ENCODE measurements at regions not wholly inside any gene's neighbourhood (a gene's known extent, or its start where the extent isn't known, plus 50 kb on each side); places are given as distances from the start of the nearest gene placed in this dataset.

- H3K9me3 ChIP-seq (replicated peaks in 1 of 2; ENCODE audit: control insufficient read depth in 2 of 2, insufficient read depth in 1 of 2, low read depth in 1 of 2, low read length in 2 of 2), result no peaks in the 10 kb centered on the region
- no peaks in the 10 kb centered on the region for H3K36me3 ChIP-seq (replicated peaks in 1 of 2; ENCODE audit: control insufficient read depth in 2 of 2, insufficient read depth in 2 of 2, low read length in 2 of 2)
- no peak overlapping the region for H2AK5ac ChIP-seq (ENCODE audit: low read depth, low read length)
- H4K91ac ChIP-seq (ENCODE audit: low read depth, low read length, poor library complexity), result no peak overlapping the region
- H3K4me2 ChIP-seq (ENCODE audit: insufficient read depth, low read length, poor library complexity, severe bottlenecking), result no peak overlapping the region
- H3K4ac ChIP-seq (ENCODE audit: low read length), result no peak overlapping the region
- no peak overlapping the region for H3K4me3 ChIP-seq (ENCODE audit: low read length in 2 of 2)
- no peak overlapping the region for H2AFZ ChIP-seq (ENCODE audit: low read length)
- no peaks in the 10 kb centered on the region for H3K79me1 ChIP-seq (ENCODE audit: low read depth, low read length)
- no peak overlapping the region for H3K18ac ChIP-seq (ENCODE audit: low read length)
- H3K27me3 ChIP-seq (ENCODE audit: control insufficient read depth in 3 of 3, insufficient read depth in 3 of 3, low read depth in 1 of 3, low read length in 3 of 3), result no peaks in the 10 kb centered on the region
- no peak overlapping the region for H2BK120ac ChIP-seq (ENCODE audit: low read depth, low read length)
- no peak overlapping the region for H3K9ac ChIP-seq (ENCODE audit: low read depth, low read length, poor library complexity)
- no peak overlapping the region for H3K14ac ChIP-seq (ENCODE audit: low read length)
- WGBS, 2 donors (ENCODE audit: extremely low coverage in 2 of 2, insufficient read length in 2 of 2, insufficient replicate concordance in 1 of 2), result no CpG with 5 or more reads among the region's 4 CpGs
- no peak overlapping the region for H4K8ac ChIP-seq (ENCODE audit: low read depth, low read length)
- H2BK5ac ChIP-seq (ENCODE audit: low read length), result no peak overlapping the region
- H3K23ac ChIP-seq (ENCODE audit: low read depth, low read length, poor library complexity), result no peak overlapping the region
- no peak for DNase-seq (ENCODE audit: low spot score)
- H2BK12ac ChIP-seq (ENCODE audit: low read length), result no peak overlapping the region
- H3K27ac ChIP-seq (replicated peaks; ENCODE audit: low read length), result no peak overlapping the region
- H2BK15ac ChIP-seq (ENCODE audit: low read length), result no peak overlapping the region
- H3K4me1 ChIP-seq (ENCODE audit: control insufficient read depth in 2 of 2, insufficient read depth in 1 of 2, low read depth in 1 of 2, low read length in 2 of 2), result no peaks in the 10 kb centered on the region
Observed at GRCh38 chr4:165580351-165580905, 201.6 kb downstream of the CPE start.

- H2BK12ac ChIP-seq (ENCODE audit: low read length), result no peak overlapping the region
- no peaks in the 10 kb centered on the region for H3K27me3 ChIP-seq (ENCODE audit: control insufficient read depth in 3 of 3, insufficient read depth in 3 of 3, low read depth in 1 of 3, low read length in 3 of 3)
- WGBS, 2 donors (ENCODE audit: extremely low coverage in 2 of 2, insufficient read length in 2 of 2, insufficient replicate concordance in 1 of 2), result no CpG with 5 or more reads among the region's 3 CpGs
- no peaks in the 10 kb centered on the region for H3K9me3 ChIP-seq (replicated peaks in 1 of 2; ENCODE audit: control insufficient read depth in 2 of 2, insufficient read depth in 1 of 2, low read depth in 1 of 2, low read length in 2 of 2)
- no peak overlapping the region for H3K4me3 ChIP-seq (ENCODE audit: low read length in 2 of 2)
- no peak overlapping the region for H3K4ac ChIP-seq (ENCODE audit: low read length)
- no peak overlapping the region for H3K9ac ChIP-seq (ENCODE audit: low read depth, low read length, poor library complexity)
- H3K23ac ChIP-seq (ENCODE audit: low read depth, low read length, poor library complexity), result no peak overlapping the region
- no peaks in the 10 kb centered on the region for H3K4me1 ChIP-seq (ENCODE audit: control insufficient read depth in 2 of 2, insufficient read depth in 1 of 2, low read depth in 1 of 2, low read length in 2 of 2)
- H3K36me3 ChIP-seq (replicated peaks in 1 of 2; ENCODE audit: control insufficient read depth in 2 of 2, insufficient read depth in 2 of 2, low read length in 2 of 2), result no peaks in the 10 kb centered on the region
- no peak overlapping the region for H2BK15ac ChIP-seq (ENCODE audit: low read length)
- H2BK120ac ChIP-seq (ENCODE audit: low read depth, low read length), result no peak overlapping the region
- no peaks in the 10 kb centered on the region for H3K79me1 ChIP-seq (ENCODE audit: low read depth, low read length)
- H3K4me2 ChIP-seq (ENCODE audit: insufficient read depth, low read length, poor library complexity, severe bottlenecking), result no peak overlapping the region
- no peak overlapping the region for H4K91ac ChIP-seq (ENCODE audit: low read depth, low read length, poor library complexity)
- no peak for DNase-seq (ENCODE audit: low spot score)
- no peak overlapping the region for H3K18ac ChIP-seq (ENCODE audit: low read length)
- H2AK5ac ChIP-seq (ENCODE audit: low read depth, low read length), result no peak overlapping the region
- H4K8ac ChIP-seq (ENCODE audit: low read depth, low read length), result no peak overlapping the region
- H3K14ac ChIP-seq (ENCODE audit: low read length), result no peak overlapping the region
- H3K27ac ChIP-seq (replicated peaks; ENCODE audit: low read length), result no peak overlapping the region
- H2AFZ ChIP-seq (ENCODE audit: low read length), result no peak overlapping the region
- no peak overlapping the region for H2BK5ac ChIP-seq (ENCODE audit: low read length)
Observed at GRCh38 chr4:165583341-165583740, 204.5 kb downstream of the CPE start.

GRCh38 chr4:165584916-165585315, 206.1 kb downstream of the CPE start:
- Histone ChIP-seq H4K91ac (ENCODE audit: low read depth, low read length, poor library complexity) (no peak overlapping the region), H2BK120ac (ENCODE audit: low read depth, low read length) (no peak overlapping the region), H3K4me3 (ENCODE audit: low read length in 2 of 2) (no peak overlapping the region), H2BK12ac (ENCODE audit: low read length) (no peak overlapping the region), H3K36me3 (replicated peaks in 1 of 2; ENCODE audit: control insufficient read depth in 2 of 2, insufficient read depth in 2 of 2, low read length in 2 of 2) (no peaks in the 10 kb centered on the region), H2AFZ (ENCODE audit: low read length) (no peak overlapping the region), H3K4ac (ENCODE audit: low read length) (no peak overlapping the region), H2BK5ac (ENCODE audit: low read length) (no peak overlapping the region), H3K18ac (ENCODE audit: low read length) (no peak overlapping the region), H2AK5ac (ENCODE audit: low read depth, low read length) (no peak overlapping the region), H3K9ac (ENCODE audit: low read depth, low read length, poor library complexity) (no peak overlapping the region), H3K4me1 (ENCODE audit: control insufficient read depth in 2 of 2, insufficient read depth in 1 of 2, low read depth in 1 of 2, low read length in 2 of 2) (no peaks in the 10 kb centered on the region), H4K8ac (ENCODE audit: low read depth, low read length) (no peak overlapping the region), H3K9me3 (replicated peaks in 1 of 2; ENCODE audit: control insufficient read depth in 2 of 2, insufficient read depth in 1 of 2, low read depth in 1 of 2, low read length in 2 of 2) (no peaks in the 10 kb centered on the region), H3K14ac (ENCODE audit: low read length) (no peak overlapping the region), H2BK15ac (ENCODE audit: low read length) (no peak overlapping the region), H3K23ac (ENCODE audit: low read depth, low read length, poor library complexity) (no peak overlapping the region), H3K4me2 (ENCODE audit: insufficient read depth, low read length, poor library complexity, severe bottlenecking) (no peak overlapping the region), H3K27me3 (ENCODE audit: control insufficient read depth in 3 of 3, insufficient read depth in 3 of 3, low read depth in 1 of 3, low read length in 3 of 3) (no peaks in the 10 kb centered on the region), H3K79me1 (ENCODE audit: low read depth, low read length) (no peaks in the 10 kb centered on the region), H3K27ac (replicated peaks; ENCODE audit: low read length) (no peak overlapping the region)
- DNase-seq (ENCODE audit: low spot score), result no peak

- H2BK15ac ChIP-seq (ENCODE audit: low read length), result no peak overlapping the region
- no peak overlapping the region for H3K18ac ChIP-seq (ENCODE audit: low read length)
- no peak overlapping the region for H2BK120ac ChIP-seq (ENCODE audit: low read depth, low read length)
- no peak overlapping the region for H3K23ac ChIP-seq (ENCODE audit: low read depth, low read length, poor library complexity)
- no peak overlapping the region for H2BK5ac ChIP-seq (ENCODE audit: low read length)
- no peaks in the 10 kb centered on the region for H3K4me1 ChIP-seq (ENCODE audit: control insufficient read depth in 2 of 2, insufficient read depth in 1 of 2, low read depth in 1 of 2, low read length in 2 of 2)
- H3K27me3 ChIP-seq (ENCODE audit: control insufficient read depth in 3 of 3, insufficient read depth in 3 of 3, low read depth in 1 of 3, low read length in 3 of 3), result no peaks in the 10 kb centered on the region
- no peak overlapping the region for H3K27ac ChIP-seq (replicated peaks; ENCODE audit: low read length)
- no peak overlapping the region for H2AK5ac ChIP-seq (ENCODE audit: low read depth, low read length)
- H3K4me3 ChIP-seq (ENCODE audit: low read length in 2 of 2), result no peak overlapping the region
- no peak overlapping the region for H3K14ac ChIP-seq (ENCODE audit: low read length)
- H2BK12ac ChIP-seq (ENCODE audit: low read length), result no peak overlapping the region
- no peak overlapping the region for H4K8ac ChIP-seq (ENCODE audit: low read depth, low read length)
- H3K79me1 ChIP-seq (ENCODE audit: low read depth, low read length), result no peaks in the 10 kb centered on the region
- no peak overlapping the region for H3K4me2 ChIP-seq (ENCODE audit: insufficient read depth, low read length, poor library complexity, severe bottlenecking)
- no peaks in the 10 kb centered on the region for H3K36me3 ChIP-seq (replicated peaks in 1 of 2; ENCODE audit: control insufficient read depth in 2 of 2, insufficient read depth in 2 of 2, low read length in 2 of 2)
- no peak overlapping the region for H3K9ac ChIP-seq (ENCODE audit: low read depth, low read length, poor library complexity)
- WGBS, 2 donors (ENCODE audit: extremely low coverage in 2 of 2, insufficient read length in 2 of 2, insufficient replicate concordance in 1 of 2), result no CpG with 5 or more reads among the region's 7 CpGs
- H3K4ac ChIP-seq (ENCODE audit: low read length), result no peak overlapping the region
- no peak overlapping the region for H4K91ac ChIP-seq (ENCODE audit: low read depth, low read length, poor library complexity)
- no peaks in the 10 kb centered on the region for H3K9me3 ChIP-seq (replicated peaks in 1 of 2; ENCODE audit: control insufficient read depth in 2 of 2, insufficient read depth in 1 of 2, low read depth in 1 of 2, low read length in 2 of 2)
- H2AFZ ChIP-seq (ENCODE audit: low read length), result no peak overlapping the region
- DNase-seq (ENCODE audit: low spot score), result no peak
Observed at GRCh38 chr4:165588534-165589315, 209.9 kb downstream of the CPE start.

All from neuronal stem cell (in vitro differentiated cells).